22Rv1 (cell line): ENCODE measurements at regions not wholly inside any gene's neighbourhood (a gene's known extent, or its start where the extent isn't known, plus 50 kb on each side); places are given as distances from the start of the nearest gene placed in this dataset.

Source experiments
- CTCF ChIP-seq: fragments of 450-650 bp; IDR thresholded peaks from 2 replicates; pipeline ENCODE4 v1.5.1; 2017; ENCODE audit warnings: mild to moderate bottlenecking
- ZFX ChIP-seq: fragments of 450-650 bp; IDR thresholded peaks from 2 replicates; pipeline ENCODE4 v1.6.1; 2017; ENCODE audit warnings: antibody characterized with exemption, borderline replicate concordance

GRCh38 chr17:30579610-30580315, 102.6 kb downstream of the GOSR1 start:
- TF ChIP-seq CTCF (no peak), ZFX (no peak)
